Caco-2 (cell line): ENCODE measurements at regions not wholly inside any gene's neighbourhood (a gene's known extent, or its start where the extent isn't known, plus 50 kb on each side); places are given as distances from the start of the nearest gene placed in this dataset.

Experiments used
- BruUV-seq: library from RNA; stranded (reverse); fragments of 400-500 nt; replicated peaks from 2 replicates; lab custom pipeline; 2021; lab: Mats Ljungman, UMichigan
- CTCF ChIA-PET: fragments of 300-600 bp; sonication (Branson Sonifier 250); formaldehyde crosslinking; loops from one replicate; lab custom pipeline; 2022; ENCODE audit warnings: antibody characterized with exemption; lab: Charles Lee
- POLR2A ChIA-PET: fragments of 300-600 bp; sonication (Branson Sonifier 250); formaldehyde crosslinking; loops from one replicate; lab custom pipeline; 2022; ENCODE audit warnings: antibody characterized with exemption; lab: Charles Lee
- DNase-seq, 2 experiments: peaks; one replicate each; pipeline versions ENCODE4 v3.0.0 to v3.0.0-alpha.2; 2020 to 2022
- H3K27me3 ChIP-seq: replicated peaks from 2 replicates; pipeline ENCODE4 v1.6.0; 2011; ENCODE audit warnings: low read length; ENCODE audit not compliant: control insufficient read depth, insufficient read depth
- H3K36me3 ChIP-seq: 2 replicates; pipeline ENCODE4 v1.5.1; 2011; ENCODE audit warnings: low read length; ENCODE audit not compliant: control insufficient read depth, insufficient read depth
- H3K4me1 ChIP-seq: fragments of 250-450 bp; sonication (Bioruptor Pico); 2 replicates; pipeline ENCODE4 v1.5.1; 2020; ENCODE audit warnings: mild to moderate bottlenecking
- H3K4me3 ChIP-seq: 2 replicates; pipeline ENCODE4 v1.5.1; 2011; ENCODE audit warnings: low read depth, mild to moderate bottlenecking, control low read depth, low read length
- H3K9me3 ChIP-seq: fragments of 250-450 bp; sonication (Bioruptor Pico); 2 replicates; pipeline ENCODE4 v1.5.1; 2020; ENCODE audit warnings: mild to moderate bottlenecking, moderate library complexity
- H3K27ac Mint-ChIP-seq: one replicate; pipeline ENCODE4 v1.8.0; 2022; ENCODE audit warnings: mixed read lengths; ENCODE audit not compliant: unreplicated experiment
- H3K27me3 Mint-ChIP-seq: one replicate; pipeline ENCODE4 v1.8.0; 2022; ENCODE audit warnings: mixed read lengths; ENCODE audit not compliant: insufficient read depth, unreplicated experiment
- H3K36me3 Mint-ChIP-seq: one replicate; pipeline ENCODE4 v1.8.0; 2022; ENCODE audit warnings: mild to moderate bottlenecking, mixed read lengths; ENCODE audit not compliant: insufficient read depth, unreplicated experiment
- H3K4me1 Mint-ChIP-seq: one replicate; pipeline ENCODE4 v1.8.0; 2022; ENCODE audit warnings: low read depth, mixed read lengths; ENCODE audit not compliant: unreplicated experiment
- H3K4me3 Mint-ChIP-seq: one replicate; pipeline ENCODE4 v1.8.0; 2022; ENCODE audit warnings: mild to moderate bottlenecking, moderate library complexity, mixed read lengths; ENCODE audit not compliant: unreplicated experiment
- H3K9me3 Mint-ChIP-seq: one replicate; pipeline ENCODE4 v1.8.0; 2022; ENCODE audit warnings: mixed read lengths; ENCODE audit not compliant: unreplicated experiment
- intact Hi-C: fragments of 100-400 bp; cut with micrococcal nuclease; formaldehyde crosslinking; loops from one replicate; pipeline ENCODE4 v1.10.0; 2022; ENCODE audit not compliant: unreplicated experiment
- TF ChIP-seq, protein P1 (sequence below), 2 experiments: fragments of 200-600 bp in 1 of 2; IDR thresholded peaks; 1 replicate in 1 of 2; 2 replicates in 1 of 2; pipeline versions ENCODE4 v1.5.1 to v1.8.0; 2011 to 2022; ENCODE audit warnings: antibody characterized with exemption in 1 of 2, control low read depth in 1 of 2, inconsistent platforms in 1 of 2, low read depth in 1 of 2, low read length in 1 of 2, mild to moderate bottlenecking in 1 of 2, moderate library complexity in 1 of 2; ENCODE audit not compliant: insufficient read depth in 1 of 2, severe bottlenecking in 1 of 2, unreplicated experiment in 1 of 2

- TF ChIP-seq, protein P1, sequence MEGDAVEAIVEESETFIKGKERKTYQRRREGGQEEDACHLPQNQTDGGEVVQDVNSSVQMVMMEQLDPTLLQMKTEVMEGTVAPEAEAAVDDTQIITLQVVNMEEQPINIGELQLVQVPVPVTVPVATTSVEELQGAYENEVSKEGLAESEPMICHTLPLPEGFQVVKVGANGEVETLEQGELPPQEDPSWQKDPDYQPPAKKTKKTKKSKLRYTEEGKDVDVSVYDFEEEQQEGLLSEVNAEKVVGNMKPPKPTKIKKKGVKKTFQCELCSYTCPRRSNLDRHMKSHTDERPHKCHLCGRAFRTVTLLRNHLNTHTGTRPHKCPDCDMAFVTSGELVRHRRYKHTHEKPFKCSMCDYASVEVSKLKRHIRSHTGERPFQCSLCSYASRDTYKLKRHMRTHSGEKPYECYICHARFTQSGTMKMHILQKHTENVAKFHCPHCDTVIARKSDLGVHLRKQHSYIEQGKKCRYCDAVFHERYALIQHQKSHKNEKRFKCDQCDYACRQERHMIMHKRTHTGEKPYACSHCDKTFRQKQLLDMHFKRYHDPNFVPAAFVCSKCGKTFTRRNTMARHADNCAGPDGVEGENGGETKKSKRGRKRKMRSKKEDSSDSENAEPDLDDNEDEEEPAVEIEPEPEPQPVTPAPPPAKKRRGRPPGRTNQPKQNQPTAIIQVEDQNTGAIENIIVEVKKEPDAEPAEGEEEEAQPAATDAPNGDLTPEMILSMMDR (IDR thresholded peaks at IDR 0.05; ENCODE audit: insufficient read depth in 1 of 2, low read depth in 1 of 2, low read length in 1 of 2, severe bottlenecking in 1 of 2, unreplicated experiment in 1 of 2) = no peak
Observed at GRCh38 chr2:126444512-126444911, 211.4 kb upstream of the GYPC start.

DNA sequence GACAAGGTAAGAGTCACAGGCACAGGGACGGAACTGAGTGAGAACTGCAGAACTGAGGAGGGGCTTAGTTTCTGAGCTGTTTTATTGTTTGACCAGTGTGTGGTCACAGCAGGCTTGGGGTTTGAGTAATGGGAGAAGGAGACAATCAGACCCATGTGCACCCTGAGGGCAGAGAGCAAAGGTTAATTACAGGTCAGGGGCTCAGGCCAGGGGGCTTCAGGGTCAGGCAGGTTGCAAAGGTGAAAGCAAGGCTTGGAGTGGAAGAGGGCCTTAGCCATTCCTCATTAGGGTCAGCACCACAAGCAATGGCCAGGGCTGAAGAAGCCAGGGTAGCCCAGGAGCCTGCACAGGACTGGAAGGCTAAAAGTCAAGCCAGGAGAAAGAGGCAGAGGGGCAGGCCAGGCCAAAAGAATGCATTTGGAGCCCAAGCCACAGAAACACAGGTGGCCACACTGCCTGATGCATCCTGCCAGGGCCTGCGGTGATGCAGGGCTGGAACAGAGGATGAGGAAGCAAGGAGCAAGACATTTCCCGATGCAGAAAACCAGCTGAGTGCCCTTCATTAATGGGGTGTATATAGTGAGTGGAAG is 209.8 kb upstream of the GYPC start:
- Mint-ChIP-seq H3K36me3 (no peaks in the 10 kb centered on the region), H3K4me1 (peaks cover 6% of the 10 kb centered on the region), H3K9me3 (no peaks in the 10 kb centered on the region), H3K4me3 (no peak overlapping the region), H3K27me3 (peaks cover 18% of the 10 kb centered on the region), H3K27ac (no peak overlapping the region)
- TF ChIP-seq, protein P1 (IDR thresholded peaks at IDR 0.05; ENCODE audit: insufficient read depth in 1 of 2, low read depth in 1 of 2, low read length in 1 of 2, severe bottlenecking in 1 of 2, unreplicated experiment in 1 of 2) = no peak
- no peaks in the 10 kb centered on the region; the same call in none of the 2 replicates for H3K27me3 ChIP-seq
- DNase-seq = no peak
- intact Hi-C loops = no loop called here
- H3K4me3 ChIP-seq = no peak overlapping the region
- no peaks in the 10 kb centered on the region; the same call in 1 of the 2 replicates for H3K4me1 ChIP-seq
- ChIA-PET POLR2A (no interaction called here), CTCF (no interaction called here)
- BruUV-seq = no TSS peak
- no peaks in the 10 kb centered on the region for H3K36me3 ChIP-seq
- H3K9me3 ChIP-seq = no peaks in the 10 kb centered on the region

More at GRCh38 chr2:126444512-126444911, 211.4 kb upstream of the GYPC start:
- no peaks in the 10 kb centered on the region for H3K9me3 ChIP-seq
- Mint-ChIP-seq H3K4me1 (peaks cover 6% of the 10 kb centered on the region), H3K4me3 (no peak overlapping the region), H3K27me3 (peaks cover 23% of the 10 kb centered on the region), H3K36me3 (no peaks in the 10 kb centered on the region), H3K9me3 (no peaks in the 10 kb centered on the region), H3K27ac (no peak overlapping the region)
- BruUV-seq = no TSS peak
- intact Hi-C loops = no loop called here
- ChIA-PET CTCF (no interaction called here), POLR2A (no interaction called here)
- H3K4me3 ChIP-seq = no peak overlapping the region
- H3K36me3 ChIP-seq = no peaks in the 10 kb centered on the region
- DNase-seq = no peak
- no peaks in the 10 kb centered on the region; the same call in none of the 2 replicates for H3K27me3 ChIP-seq
- H3K4me1 ChIP-seq = no peaks in the 10 kb centered on the region; the same call in 1 of the 2 replicates

DNA sequence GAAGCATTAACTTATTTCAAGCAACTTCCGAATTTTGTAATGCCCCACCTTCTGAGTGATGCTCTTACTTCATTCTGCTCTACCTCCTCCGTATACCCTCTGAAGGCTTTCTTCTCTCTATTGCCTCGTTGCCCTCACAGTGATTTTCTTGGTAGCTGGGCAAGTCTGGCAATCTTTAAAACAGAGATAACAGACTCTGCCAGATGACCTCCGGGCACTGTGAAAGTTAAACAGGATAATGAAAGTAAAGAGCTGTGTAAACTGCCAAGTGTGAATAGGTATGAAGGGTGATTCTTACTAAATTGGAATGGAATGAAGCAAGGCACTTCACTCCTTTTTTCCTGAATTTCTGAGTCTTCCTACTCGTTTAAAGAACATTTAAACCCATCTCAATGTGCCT is 207.3 kb upstream of the GYPC start:
- ChIA-PET POLR2A (no interaction called here), CTCF (no interaction called here)
- Histone ChIP-seq H3K4me1 (no peaks in the 10 kb centered on the region; the same call in 1 of the 2 replicates), H3K9me3 (no peaks in the 10 kb centered on the region), H3K4me3 (no peak overlapping the region), H3K36me3 (no peaks in the 10 kb centered on the region), H3K27me3 (no peaks in the 10 kb centered on the region; the same call in none of the 2 replicates)
- Mint-ChIP-seq H3K4me1 (peaks cover 6% of the 10 kb centered on the region), H3K27me3 (peaks cover 9% of the 10 kb centered on the region), H3K4me3 (no peak overlapping the region), H3K36me3 (no peaks in the 10 kb centered on the region), H3K27ac (no peak overlapping the region), H3K9me3 (no peaks in the 10 kb centered on the region)
- intact Hi-C loops = no loop called here
- TF ChIP-seq, protein P1 (IDR thresholded peaks at IDR 0.05; ENCODE audit: insufficient read depth in 1 of 2, low read depth in 1 of 2, low read length in 1 of 2, severe bottlenecking in 1 of 2, unreplicated experiment in 1 of 2) = no peak
- BruUV-seq = no TSS peak
- no peak for DNase-seq
